ENCODE measurements at regions not wholly inside any gene's neighbourhood (a gene's known extent, or its start where the extent isn't known, plus 50 kb on each side); places are given as distances from the start of the nearest gene placed in this dataset.
"Not testable (repeated sequence)": the region's sequence is repeated elsewhere in the genome, so short reads cannot be mapped to it uniquely, and the experiment has no call there.

GRCh38 chr10:94155722-94156271, 162.1 kb downstream of the PLCE1 start:
- no peak for ATAC-seq
- TF ChIP-seq CTCF (IDR thresholded peaks at IDR 0.05): no peak
- intact Hi-C loops (cut with DNase I, micrococcal nuclease): no loop called here
- Histone ChIP-seq H3K36me3 (ENCODE audit: low read depth) (no peaks in the 10 kb centered on the region), H3K4me1 (ENCODE audit: low read depth) (no peaks in the 10 kb centered on the region), H3K4me3 (no peak overlapping the region), H3K9me3 (no peaks in the 10 kb centered on the region)
- no peak for DNase-seq

DNA sequence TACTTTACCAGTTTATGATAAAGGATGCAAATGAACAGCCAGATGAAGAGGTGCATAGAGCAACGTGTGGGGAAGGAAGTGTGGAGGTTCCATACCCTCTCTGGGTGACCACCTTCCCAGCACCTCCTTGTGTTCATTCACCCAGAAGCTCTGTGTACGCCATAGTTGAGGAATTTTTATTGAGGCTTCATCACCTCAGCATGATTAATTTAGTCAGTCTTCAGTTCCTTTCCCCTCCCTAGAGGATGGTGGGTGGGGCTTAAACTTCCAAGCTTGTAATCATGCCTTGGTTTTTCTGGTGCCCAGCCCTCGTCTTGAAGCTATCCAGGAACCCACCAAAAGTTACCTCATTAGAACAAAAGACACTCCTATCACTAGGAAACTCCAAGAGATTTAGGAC, 162.7 kb downstream of the PLCE1 start:
- Histone ChIP-seq H3K4me1 (ENCODE audit: low read depth) (no peaks in the 10 kb centered on the region), H3K9me3 (no peaks in the 10 kb centered on the region), H3K36me3 (ENCODE audit: low read depth) (no peaks in the 10 kb centered on the region), H3K4me3 (no peak overlapping the region)
- no peak for TF ChIP-seq CTCF (IDR thresholded peaks at IDR 0.05)
- DNase-seq: no peak
- intact Hi-C loops (cut with DNase I, micrococcal nuclease): no loop called here
- no peak for ATAC-seq

DNA sequence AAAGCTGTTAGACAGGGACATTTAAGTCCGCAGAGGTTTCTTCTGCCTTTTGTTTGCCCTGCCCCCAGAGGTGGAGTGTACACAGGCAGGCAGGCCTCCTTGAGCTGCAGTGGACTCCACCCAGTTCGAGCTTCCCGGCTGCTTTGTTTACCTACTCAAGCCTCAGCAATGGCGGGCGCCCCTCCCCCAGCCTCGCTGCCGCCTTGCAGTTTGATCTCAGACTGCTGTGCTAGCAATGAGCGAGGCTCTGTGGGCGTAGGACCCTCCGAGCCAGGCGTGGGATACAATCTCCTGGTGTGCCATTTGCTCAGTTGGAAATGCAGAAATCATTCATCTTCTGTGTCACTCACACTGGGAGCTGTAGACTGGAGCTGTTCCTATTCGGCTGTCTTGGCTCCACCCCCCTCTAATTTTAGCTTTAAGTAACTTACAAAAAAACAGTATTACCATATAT, 171.5 kb downstream of the PLCE1 start:
- ATAC-seq; intact Hi-C loops (cut with DNase I, micrococcal nuclease): not testable (repeated sequence)

DNA sequence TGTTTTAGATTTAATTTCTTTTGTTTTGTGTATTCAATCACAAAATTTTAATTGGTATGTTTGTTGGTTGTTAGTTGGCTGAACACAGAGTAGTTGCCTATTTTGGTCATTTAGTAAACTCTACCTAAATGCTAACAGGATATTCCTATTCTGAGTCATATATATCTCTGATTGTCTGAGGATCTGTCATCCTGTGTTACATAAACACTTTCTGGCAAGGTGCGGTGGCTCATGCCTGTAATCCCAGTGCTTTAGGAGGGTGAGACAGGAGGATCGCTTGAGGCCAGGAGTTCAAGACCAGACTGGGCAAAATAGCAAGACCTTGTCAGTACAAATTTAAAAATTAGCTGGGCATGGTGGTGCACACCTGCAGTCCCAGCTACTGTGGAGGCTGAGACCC, 178.6 kb downstream of the PLCE1 start:
- Histone ChIP-seq H3K4me3 (no peak overlapping the region), H3K4me1 (ENCODE audit: low read depth) (no peaks in the 10 kb centered on the region), H3K9me3 (no peaks in the 10 kb centered on the region), H3K36me3 (ENCODE audit: low read depth) (no peaks in the 10 kb centered on the region)
- ATAC-seq: no peak
- no peak for TF ChIP-seq CTCF (IDR thresholded peaks at IDR 0.05)
- intact Hi-C loops (cut with DNase I, micrococcal nuclease): no loop called here
- no peak for DNase-seq

More for the DNA sequence above, 171.5 kb downstream of the PLCE1 start:
- DNase-seq; H3K9me3 ChIP-seq; H3K36me3 ChIP-seq (ENCODE audit: low read depth); H3K4me1 ChIP-seq (ENCODE audit: low read depth); H3K4me3 ChIP-seq: not testable (repeated sequence)

GRCh38 chr10:94173594-94173993, 179.9 kb downstream of the PLCE1 start:
- no peak for TF ChIP-seq CTCF (IDR thresholded peaks at IDR 0.05)
- ATAC-seq (no peak), DNase-seq (no peak)
- no peak overlapping the region for H3K4me3 ChIP-seq
- no peaks in the 10 kb centered on the region for H3K4me1 ChIP-seq (ENCODE audit: low read depth)
- intact Hi-C loops (cut with DNase I, micrococcal nuclease): no loop called here
- H3K9me3 ChIP-seq: no peaks in the 10 kb centered on the region
- no peaks in the 10 kb centered on the region for H3K36me3 ChIP-seq (ENCODE audit: low read depth)

DNA sequence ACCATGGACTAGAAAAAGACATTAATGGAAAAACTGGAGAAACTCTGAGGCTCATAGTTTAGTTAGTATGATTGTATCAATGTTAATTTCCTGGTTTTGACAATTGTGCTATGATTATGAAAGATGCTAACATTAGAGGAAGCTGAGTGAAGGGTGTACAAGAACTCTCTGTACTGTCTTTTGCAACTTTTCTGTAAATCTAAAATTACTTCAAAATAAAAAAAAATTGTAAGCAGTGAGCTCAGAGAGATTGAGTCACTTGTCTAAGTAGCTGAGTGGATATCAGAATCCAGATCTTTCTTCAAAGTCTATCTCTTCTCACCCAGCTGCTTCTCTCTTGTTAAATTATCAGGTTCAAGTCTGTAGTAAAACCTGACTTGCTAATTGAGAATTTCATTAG, 181.1 kb downstream of the PLCE1 start:
- DNase-seq: no peak
- H3K36me3 ChIP-seq (ENCODE audit: low read depth): no peaks in the 10 kb centered on the region
- intact Hi-C loops (cut with DNase I, micrococcal nuclease): no loop called here
- no peak for TF ChIP-seq CTCF (IDR thresholded peaks at IDR 0.05)
- no peaks in the 10 kb centered on the region for H3K9me3 ChIP-seq
- H3K4me3 ChIP-seq: no peak overlapping the region
- ATAC-seq: no peak
- no peaks in the 10 kb centered on the region for H3K4me1 ChIP-seq (ENCODE audit: low read depth)

Measured in mucosa of descending colon (tissue), 3 donors.